ENCODE measurements at regions not wholly inside any gene's neighbourhood (a gene's known extent, or its start where the extent isn't known, plus 50 kb on each side); places are given as distances from the start of the nearest gene placed in this dataset.

DNA sequence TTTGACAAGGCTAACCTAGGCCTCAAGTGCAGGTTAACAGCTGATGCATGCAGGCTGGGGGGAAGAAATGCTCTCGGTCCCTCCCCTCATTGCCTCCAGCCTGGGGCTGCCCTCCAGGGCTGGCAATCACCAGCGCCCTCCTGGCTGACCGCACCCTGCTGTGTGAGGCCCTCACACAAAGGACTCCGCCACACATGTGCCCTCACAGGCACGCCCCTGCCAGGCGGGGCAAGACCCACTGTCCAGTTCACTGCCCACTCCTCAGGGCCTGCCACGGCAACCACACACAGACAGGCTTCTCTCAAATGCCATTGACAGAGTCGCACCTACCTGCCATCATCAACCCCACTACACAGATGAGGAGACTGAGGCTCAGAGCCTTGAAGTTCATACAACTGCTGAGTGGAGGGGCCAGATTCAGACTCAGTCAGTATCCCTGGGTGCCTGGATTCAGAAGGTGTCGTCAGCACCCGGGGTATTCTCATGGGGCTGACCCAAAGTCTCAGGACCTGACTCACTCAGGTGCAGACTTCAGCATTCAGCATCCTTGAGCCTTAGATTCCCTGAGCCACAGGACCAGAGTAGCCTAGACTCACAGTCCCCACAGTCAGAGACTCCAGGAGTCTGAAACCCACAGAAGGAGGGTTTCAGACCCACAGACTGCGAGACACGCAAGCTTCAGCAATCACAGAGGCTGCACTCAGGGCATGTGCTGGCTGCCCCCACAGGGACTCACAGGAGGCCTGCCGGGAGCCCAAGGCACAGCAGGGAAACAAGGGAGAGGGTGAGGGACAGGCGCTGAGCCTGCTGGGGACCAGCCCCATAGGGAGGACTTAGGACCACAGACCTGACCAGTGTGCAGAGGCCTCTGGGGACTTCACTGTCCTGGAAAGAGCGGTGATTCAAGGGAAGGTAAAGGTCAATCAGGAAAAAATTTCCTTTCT, 458.0 kb downstream of the MATN1 start:
- Histone ChIP-seq H3K9me3 (ENCODE audit: control insufficient read depth, insufficient read depth, low read length) (no peaks in the 10 kb centered on the region), H3K4me3 (ENCODE audit: low read length) (no peak overlapping the region), H3K27ac (ENCODE audit: low read depth, low read length) (no peak overlapping the region), H3K4me1 (ENCODE audit: control insufficient read depth, low read length) (no peaks in the 10 kb centered on the region), H3F3A (ENCODE audit: control insufficient read depth, insufficient read depth) (no peaks in the 10 kb centered on the region), H4K20me1 (ENCODE audit: control insufficient read depth, insufficient read depth, low read depth, low read length) (no peaks in the 10 kb centered on the region), H3K27me3 (ENCODE audit: control insufficient read depth, low read length) (peaks cover 5% of the 10 kb centered on the region), H3K4me2 (ENCODE audit: low read length) (no peak overlapping the region), H3K79me2 (ENCODE audit: control insufficient read depth, low read length) (no peaks in the 10 kb centered on the region), H3K36me3 (ENCODE audit: control insufficient read depth, low read length) (no peaks in the 10 kb centered on the region), H3K9me2 (replicated peaks; ENCODE audit: control insufficient read depth, low read length) (no peaks in the 10 kb centered on the region)
- no peak for TF ChIP-seq EZH2phosphoT487 (IDR thresholded peaks at IDR 0.05; ENCODE audit: borderline replicate concordance, low read length)
- TF ChIP-seq, protein P1, sequence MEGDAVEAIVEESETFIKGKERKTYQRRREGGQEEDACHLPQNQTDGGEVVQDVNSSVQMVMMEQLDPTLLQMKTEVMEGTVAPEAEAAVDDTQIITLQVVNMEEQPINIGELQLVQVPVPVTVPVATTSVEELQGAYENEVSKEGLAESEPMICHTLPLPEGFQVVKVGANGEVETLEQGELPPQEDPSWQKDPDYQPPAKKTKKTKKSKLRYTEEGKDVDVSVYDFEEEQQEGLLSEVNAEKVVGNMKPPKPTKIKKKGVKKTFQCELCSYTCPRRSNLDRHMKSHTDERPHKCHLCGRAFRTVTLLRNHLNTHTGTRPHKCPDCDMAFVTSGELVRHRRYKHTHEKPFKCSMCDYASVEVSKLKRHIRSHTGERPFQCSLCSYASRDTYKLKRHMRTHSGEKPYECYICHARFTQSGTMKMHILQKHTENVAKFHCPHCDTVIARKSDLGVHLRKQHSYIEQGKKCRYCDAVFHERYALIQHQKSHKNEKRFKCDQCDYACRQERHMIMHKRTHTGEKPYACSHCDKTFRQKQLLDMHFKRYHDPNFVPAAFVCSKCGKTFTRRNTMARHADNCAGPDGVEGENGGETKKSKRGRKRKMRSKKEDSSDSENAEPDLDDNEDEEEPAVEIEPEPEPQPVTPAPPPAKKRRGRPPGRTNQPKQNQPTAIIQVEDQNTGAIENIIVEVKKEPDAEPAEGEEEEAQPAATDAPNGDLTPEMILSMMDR (IDR thresholded peaks at IDR 0.05; ENCODE audit: low read depth, low read length, poor library complexity, severe bottlenecking): no peak

DNA sequence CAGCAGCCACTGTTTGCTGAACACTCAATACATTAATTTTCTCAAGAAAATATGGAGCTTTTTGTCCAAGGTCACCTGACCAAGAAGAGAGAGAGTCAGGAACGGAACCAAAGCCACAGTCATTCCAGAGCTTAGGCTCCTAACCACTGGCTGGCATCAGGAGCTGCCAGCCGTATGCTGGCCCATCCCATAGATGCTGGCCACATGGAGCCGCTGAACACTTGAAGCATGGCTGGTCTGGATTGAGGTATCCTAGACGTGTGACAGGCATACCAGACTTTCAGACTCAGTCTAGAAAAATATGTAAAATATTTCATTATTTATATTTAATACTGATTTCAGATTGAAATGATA, 458.7 kb downstream of the MATN1 start:
- H3K4me3 ChIP-seq (ENCODE audit: low read length): no peak overlapping the region
- H3K79me2 ChIP-seq (ENCODE audit: control insufficient read depth, low read length): no peaks in the 10 kb centered on the region
- H3K27ac ChIP-seq (ENCODE audit: low read depth, low read length): no peak overlapping the region
- no peak overlapping the region for H3K4me2 ChIP-seq (ENCODE audit: low read length)
- H3K9me2 ChIP-seq (replicated peaks; ENCODE audit: control insufficient read depth, low read length): no peaks in the 10 kb centered on the region
- TF ChIP-seq EZH2phosphoT487 (IDR thresholded peaks at IDR 0.05; ENCODE audit: borderline replicate concordance, low read length): no peak
- TF ChIP-seq, protein P1 (IDR thresholded peaks at IDR 0.05; ENCODE audit: low read depth, low read length, poor library complexity, severe bottlenecking): no peak
- H3K4me1 ChIP-seq (ENCODE audit: control insufficient read depth, low read length): no peaks in the 10 kb centered on the region
- no peaks in the 10 kb centered on the region for H3K36me3 ChIP-seq (ENCODE audit: control insufficient read depth, low read length)
- H4K20me1 ChIP-seq (ENCODE audit: control insufficient read depth, insufficient read depth, low read depth, low read length): no peaks in the 10 kb centered on the region
- H3K27me3 ChIP-seq (ENCODE audit: control insufficient read depth, low read length): peaks cover 5% of the 10 kb centered on the region
- no peaks in the 10 kb centered on the region for H3K9me3 ChIP-seq (ENCODE audit: control insufficient read depth, insufficient read depth, low read length)
- H3F3A ChIP-seq (ENCODE audit: control insufficient read depth, insufficient read depth): no peaks in the 10 kb centered on the region

DNA sequence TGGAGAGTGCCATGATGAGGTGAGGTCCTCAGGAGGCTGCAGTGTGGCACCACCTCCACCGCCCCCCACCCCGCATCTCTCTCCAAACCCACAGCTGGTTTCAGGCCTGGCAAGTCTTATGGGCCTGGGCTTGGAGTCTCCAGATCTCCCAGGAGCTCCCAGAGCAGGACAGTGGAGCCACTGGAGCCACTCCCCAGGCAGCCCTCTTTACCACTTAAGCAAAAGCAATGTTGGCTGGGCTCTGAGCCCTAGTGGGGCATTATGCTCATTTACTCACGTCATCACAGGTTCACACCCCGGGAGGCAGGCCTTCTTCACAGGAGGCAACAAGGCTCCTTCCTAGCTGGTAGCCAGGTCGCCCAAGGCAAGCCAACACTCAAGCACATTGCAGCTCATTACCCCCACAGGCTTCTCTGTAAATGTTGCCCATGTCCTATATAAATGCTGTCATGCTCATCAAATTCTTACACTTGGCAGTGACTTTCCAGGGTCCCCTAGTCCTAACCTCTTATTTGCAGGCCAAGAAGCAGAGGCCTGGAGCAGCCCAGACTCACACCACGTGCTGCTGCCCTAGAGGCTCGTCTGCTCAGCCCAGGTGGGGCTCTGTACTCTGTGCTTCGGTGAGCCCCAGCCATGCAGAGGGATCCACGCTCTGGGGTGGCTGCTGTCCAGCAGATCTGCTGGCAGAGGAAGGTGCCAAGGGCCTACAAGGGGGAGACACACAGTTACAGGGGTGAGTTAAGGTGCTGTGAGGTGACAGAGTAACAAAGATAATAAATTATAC, 459.3 kb downstream of the MATN1 start:
- H3K4me2 ChIP-seq (ENCODE audit: low read length): no peak overlapping the region
- no peaks in the 10 kb centered on the region for H3K4me1 ChIP-seq (ENCODE audit: control insufficient read depth, low read length)
- no peaks in the 10 kb centered on the region for H3F3A ChIP-seq (ENCODE audit: control insufficient read depth, insufficient read depth)
- TF ChIP-seq, protein P1 (IDR thresholded peaks at IDR 0.05; ENCODE audit: low read depth, low read length, poor library complexity, severe bottlenecking): no peak
- no peak for TF ChIP-seq EZH2phosphoT487 (IDR thresholded peaks at IDR 0.05; ENCODE audit: borderline replicate concordance, low read length)
- H3K4me3 ChIP-seq (ENCODE audit: low read length): no peak overlapping the region
- peaks cover 5% of the 10 kb centered on the region for H3K27me3 ChIP-seq (ENCODE audit: control insufficient read depth, low read length)
- H3K79me2 ChIP-seq (ENCODE audit: control insufficient read depth, low read length): no peaks in the 10 kb centered on the region
- no peaks in the 10 kb centered on the region for H3K9me3 ChIP-seq (ENCODE audit: control insufficient read depth, insufficient read depth, low read length)
- no peaks in the 10 kb centered on the region for H4K20me1 ChIP-seq (ENCODE audit: control insufficient read depth, insufficient read depth, low read depth, low read length)
- no peaks in the 10 kb centered on the region for H3K36me3 ChIP-seq (ENCODE audit: control insufficient read depth, low read length)
- no peaks in the 10 kb centered on the region for H3K9me2 ChIP-seq (replicated peaks; ENCODE audit: control insufficient read depth, low read length)
- H3K27ac ChIP-seq (ENCODE audit: low read depth, low read length): no peak overlapping the region
